HUES64 (cell line): ENCODE measurements at regions not wholly inside any gene's neighbourhood (a gene's known extent, or its start where the extent isn't known, plus 50 kb on each side); places are given as distances from the start of the nearest gene placed in this dataset.

ENCODE experiments used
- H3K27ac ChIP-seq: 2 replicates; pipeline ENCODE4 v1.7.0; 2013; ENCODE audit warnings: low read depth, low read length, inconsistent platforms
- H3K27me3 ChIP-seq: 2 replicates; pipeline ENCODE4 v1.6.1; 2013; ENCODE audit warnings: mild to moderate bottlenecking, low read length; ENCODE audit not compliant: insufficient read depth
- H3K36me3 ChIP-seq: 2 replicates; pipeline ENCODE4 v1.6.1; 2013; ENCODE audit warnings: mild to moderate bottlenecking, low read length; ENCODE audit not compliant: insufficient read depth
- H3K4me1 ChIP-seq: 2 replicates; pipeline ENCODE4 v1.6.1; 2013; ENCODE audit warnings: mild to moderate bottlenecking, low read length, moderate library complexity; ENCODE audit not compliant: insufficient read depth
- H3K4me3 ChIP-seq: 2 replicates; pipeline ENCODE4 v1.5.1; 2013; ENCODE audit warnings: mild to moderate bottlenecking, low read length, moderate library complexity
- H3K9ac ChIP-seq: 2 replicates; pipeline ENCODE4 v1.6.1; 2013; ENCODE audit warnings: mild to moderate bottlenecking, low read depth, low read length
- H3K9me3 ChIP-seq: 2 replicates; pipeline ENCODE4 v1.6.1; 2013; ENCODE audit warnings: low read depth, low read length; ENCODE audit not compliant: insufficient read depth
- WGBS: fragments of 150-250, 120-280 bp; methylation state at CpG from one replicate; pipeline ENCODE4 v1.1.7; 2013; ENCODE audit warnings: missing lambda C conversion rate; 5-methylcytosine and 5-hydroxymethylcytosine counted together

DNA sequence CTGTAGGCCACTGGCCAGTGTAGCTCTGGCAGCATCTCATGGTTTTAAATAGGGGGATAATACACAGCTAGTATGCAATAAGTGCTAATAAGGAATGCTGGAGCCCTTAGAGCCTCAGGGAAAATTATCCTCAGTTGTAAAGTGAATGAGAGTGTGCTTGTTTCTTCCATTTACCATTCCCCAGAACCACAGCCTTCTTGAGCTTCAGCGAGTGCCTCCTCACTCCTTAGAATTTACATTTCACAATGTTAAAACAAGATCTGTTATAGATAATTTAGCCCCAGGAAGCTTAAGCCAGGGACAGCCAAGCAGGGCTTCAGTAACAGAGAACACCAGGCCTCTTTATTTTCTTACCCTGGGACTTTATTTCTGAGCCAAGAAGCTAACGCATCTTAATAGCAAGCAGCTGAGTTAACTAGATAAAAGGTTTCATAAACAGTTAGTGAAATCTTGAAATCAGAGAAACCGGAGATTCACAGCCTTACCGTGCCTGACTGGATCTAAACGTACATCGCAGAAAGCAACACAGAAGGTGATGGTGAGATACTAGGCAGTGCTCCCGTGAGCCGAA is 535.2 kb downstream of the TDRD15 start:
- Histone ChIP-seq H3K27me3 (no peaks in the 10 kb centered on the region), H3K36me3 (no peaks in the 10 kb centered on the region), H3K9ac (no peak overlapping the region), H3K27ac (no peak overlapping the region), H3K9me3 (no peaks in the 10 kb centered on the region), H3K4me3 (no peak overlapping the region), H3K4me1 (peaks cover 9% of the 10 kb centered on the region)
- 95% methylated on average over 6 of the region's 8 CpGs for WGBS

DNA sequence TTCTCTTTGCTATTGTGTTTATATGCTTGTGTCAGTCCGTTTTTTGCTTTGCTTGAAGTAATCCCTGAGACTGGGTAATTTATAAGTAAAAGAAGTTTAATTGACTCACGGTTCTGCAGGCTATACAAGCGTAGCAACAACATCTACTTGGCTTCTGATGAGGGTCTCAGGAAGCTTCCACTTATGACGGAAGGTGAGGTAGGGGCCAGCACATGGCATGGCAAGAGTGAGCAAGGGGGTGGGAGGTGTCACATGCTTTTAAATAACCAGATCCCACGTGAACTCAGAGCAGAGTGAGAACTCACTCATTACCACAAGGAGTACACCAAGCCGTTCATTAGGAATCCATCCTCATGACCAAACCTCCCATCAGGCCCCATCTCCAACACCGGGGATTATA is 540.3 kb downstream of the TDRD15 start:
- H3K36me3 ChIP-seq, result no peaks in the 10 kb centered on the region
- no peaks in the 10 kb centered on the region for H3K27me3 ChIP-seq
- H3K27ac ChIP-seq, result no peak overlapping the region
- no peak overlapping the region for H3K4me3 ChIP-seq
- 96% methylated on average over 7 of the region's 7 CpGs for WGBS
- peaks cover 13% of the 10 kb centered on the region for H3K4me1 ChIP-seq
- H3K9me3 ChIP-seq, result no peaks in the 10 kb centered on the region
- H3K9ac ChIP-seq, result no peak overlapping the region

DNA sequence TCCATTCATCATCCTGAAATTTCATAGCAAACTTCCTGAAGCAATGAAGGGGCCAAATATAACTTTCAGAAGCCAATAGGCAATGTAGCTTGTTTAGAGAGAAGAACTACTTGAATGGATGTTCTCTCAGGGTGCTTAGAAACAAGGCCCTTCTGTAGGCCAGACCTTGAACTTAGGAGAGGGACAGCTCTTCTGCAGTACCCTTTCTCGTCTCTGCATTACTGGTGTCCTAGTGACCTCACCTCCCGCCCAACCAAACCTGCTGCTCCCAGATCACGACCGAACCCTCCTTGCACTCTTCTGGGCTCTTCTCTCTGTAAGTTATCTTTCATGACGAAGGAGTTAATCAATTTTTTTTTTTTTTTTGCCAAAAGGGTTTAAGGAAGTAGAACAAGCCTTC is 543.9 kb downstream of the TDRD15 start:
- H3K9me3 ChIP-seq, result no peaks in the 10 kb centered on the region
- H3K9ac ChIP-seq, result no peak overlapping the region
- no peaks in the 10 kb centered on the region for H3K36me3 ChIP-seq
- peaks cover 18% of the 10 kb centered on the region for H3K4me1 ChIP-seq
- no peak overlapping the region for H3K27ac ChIP-seq
- no peak overlapping the region for H3K4me3 ChIP-seq
- WGBS, result 95% methylated on average over 4 of the region's 5 CpGs
- H3K27me3 ChIP-seq, result no peaks in the 10 kb centered on the region

DNA sequence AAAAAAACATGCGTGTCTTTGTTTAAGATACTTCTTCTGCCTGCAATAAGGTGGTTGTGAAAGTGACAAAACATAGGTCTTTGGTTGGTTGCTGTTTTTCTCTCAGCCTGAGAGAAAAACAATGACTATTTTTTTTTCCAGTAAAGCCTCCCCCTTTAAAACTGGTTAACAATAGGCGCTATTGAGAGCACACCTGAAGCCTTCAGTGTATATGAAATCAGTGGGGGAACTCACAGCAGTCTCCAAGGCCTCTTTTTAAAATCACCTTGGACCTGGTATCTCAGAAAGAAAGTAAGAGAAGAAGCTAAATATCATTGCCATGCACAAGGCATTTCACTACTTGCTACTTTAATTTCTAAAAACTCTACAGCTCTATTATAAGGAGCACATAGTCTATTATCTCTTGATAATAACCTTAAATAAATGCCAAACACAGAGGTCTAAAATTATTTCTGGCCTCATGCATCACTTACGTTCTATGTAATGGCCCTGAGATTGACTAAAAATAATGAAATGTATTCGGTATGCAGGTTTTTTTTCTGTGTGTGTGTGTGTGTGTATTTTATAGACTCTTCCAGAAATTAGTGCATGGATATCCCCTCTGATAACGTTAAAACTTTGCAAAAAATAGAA is 544.4 kb downstream of the TDRD15 start:
- H3K36me3 ChIP-seq, result no peaks in the 10 kb centered on the region
- H3K27me3 ChIP-seq, result no peaks in the 10 kb centered on the region
- no peaks in the 10 kb centered on the region for H3K9me3 ChIP-seq
- no peak overlapping the region for H3K27ac ChIP-seq
- H3K4me3 ChIP-seq, result no peak overlapping the region
- no peak overlapping the region for H3K9ac ChIP-seq
- peaks cover 18% of the 10 kb centered on the region for H3K4me1 ChIP-seq
- 95% methylated on average over 3 of the region's 5 CpGs for WGBS

DNA sequence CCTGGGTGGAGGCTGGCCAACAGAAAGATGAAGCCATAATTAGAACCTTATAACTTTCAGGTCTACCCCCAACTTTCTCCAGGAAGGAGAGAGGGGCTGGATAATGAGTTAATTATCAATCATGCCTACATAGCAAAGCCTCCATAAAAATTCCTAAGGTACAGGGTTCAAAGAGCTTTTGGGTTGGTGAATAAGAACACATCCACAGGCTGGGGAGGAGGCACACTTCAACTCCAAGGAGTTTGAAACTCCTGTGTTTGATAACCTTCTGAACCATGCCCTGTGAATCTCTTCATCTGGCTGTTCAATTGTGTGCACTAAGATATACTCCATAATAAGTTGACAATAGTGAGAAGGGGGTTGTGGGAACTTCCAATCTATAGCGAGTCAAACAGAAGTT is 552.3 kb downstream of the TDRD15 start:
- WGBS, result 100% methylated on average over 1 of the region's 1 CpG
- no peak overlapping the region for H3K27ac ChIP-seq

DNA sequence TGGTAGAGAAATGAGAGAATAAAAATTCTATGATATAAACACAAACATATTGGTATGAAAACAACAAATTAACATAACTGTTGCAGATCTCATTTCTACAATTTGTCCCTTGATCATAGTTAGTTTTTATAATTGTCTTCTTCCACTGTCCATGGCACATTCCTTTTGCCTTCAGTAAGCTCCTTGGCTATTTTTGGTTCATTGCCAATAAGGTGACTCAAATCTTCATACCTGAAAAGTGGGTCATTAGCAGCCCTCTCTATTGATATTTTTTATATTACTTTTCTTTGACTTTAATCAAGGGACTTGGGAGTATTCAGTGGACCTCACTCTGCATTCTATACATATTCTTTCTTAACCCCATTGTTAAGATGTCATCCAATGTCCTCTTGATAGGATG is 552.9 kb downstream of the TDRD15 start:
- Histone ChIP-seq H3K36me3 (no peaks in the 10 kb centered on the region), H3K27me3 (no peaks in the 10 kb centered on the region), H3K9me3 (no peaks in the 10 kb centered on the region)

More for the DNA sequence above, 552.3 kb downstream of the TDRD15 start:
- Histone ChIP-seq H3K9me3 (no peaks in the 10 kb centered on the region), H3K27me3 (no peaks in the 10 kb centered on the region), H3K4me1 (no peaks in the 10 kb centered on the region), H3K9ac (no peak overlapping the region), H3K36me3 (no peaks in the 10 kb centered on the region), H3K4me3 (no peak overlapping the region)

DNA sequence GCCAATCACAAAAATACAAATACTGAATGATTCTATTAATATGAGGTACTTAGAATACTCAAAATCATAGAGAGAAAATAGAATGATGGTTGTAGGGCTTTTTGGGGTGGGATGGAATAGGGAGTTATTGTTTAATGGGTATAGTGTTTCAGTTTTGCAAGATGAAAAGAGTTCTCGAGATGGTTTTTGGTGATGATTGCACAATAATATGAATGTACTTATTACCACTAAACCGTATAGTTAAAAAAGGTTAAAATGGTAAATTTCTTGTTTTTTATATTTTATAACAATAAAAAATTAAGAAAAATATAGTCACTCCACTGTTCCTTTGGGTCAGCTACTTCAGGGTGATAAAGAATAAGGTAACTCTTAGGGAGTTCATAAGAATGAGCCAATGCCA is 560.1 kb downstream of the TDRD15 start:
- Histone ChIP-seq H3K36me3 (no peaks in the 10 kb centered on the region), H3K27ac (no peak overlapping the region), H3K9ac (no peak overlapping the region), H3K4me3 (no peak overlapping the region), H3K27me3 (no peaks in the 10 kb centered on the region), H3K9me3 (no peaks in the 10 kb centered on the region), H3K4me1 (no peaks in the 10 kb centered on the region)
- no CpG with 5 or more reads among the region's 2 CpGs for WGBS

More for the DNA sequence above, 552.9 kb downstream of the TDRD15 start:
- H3K4me3 ChIP-seq, result no peak overlapping the region
- H3K27ac ChIP-seq, result no peak overlapping the region
- H3K9ac ChIP-seq, result no peak overlapping the region
- no peaks in the 10 kb centered on the region for H3K4me1 ChIP-seq

DNA sequence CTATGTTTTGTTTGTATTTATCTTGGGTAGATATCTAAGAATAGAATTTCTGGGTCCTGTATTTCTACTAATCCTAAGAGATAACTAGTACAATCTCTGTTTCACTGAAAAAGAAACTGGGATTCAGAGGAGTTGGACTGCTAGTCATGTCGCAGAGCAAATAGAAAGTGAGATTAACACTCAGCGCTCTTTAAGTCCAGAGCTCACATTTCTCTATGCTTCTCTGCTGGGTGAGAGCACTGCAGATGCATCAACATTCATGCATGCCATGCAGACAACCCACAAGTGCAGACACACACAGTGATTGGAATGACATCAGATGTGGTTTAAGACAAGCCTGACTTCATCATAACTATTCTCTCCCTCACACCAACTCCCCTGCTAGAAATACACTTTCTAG is 563.8 kb downstream of the TDRD15 start:
- H3K9ac ChIP-seq, result no peak overlapping the region
- 97% methylated on average over 2 of the region's 2 CpGs for WGBS
- no peak overlapping the region for H3K27ac ChIP-seq
- no peaks in the 10 kb centered on the region for H3K4me1 ChIP-seq
- no peak overlapping the region for H3K4me3 ChIP-seq
- H3K9me3 ChIP-seq, result no peaks in the 10 kb centered on the region
- H3K36me3 ChIP-seq, result no peaks in the 10 kb centered on the region
- no peaks in the 10 kb centered on the region for H3K27me3 ChIP-seq

DNA sequence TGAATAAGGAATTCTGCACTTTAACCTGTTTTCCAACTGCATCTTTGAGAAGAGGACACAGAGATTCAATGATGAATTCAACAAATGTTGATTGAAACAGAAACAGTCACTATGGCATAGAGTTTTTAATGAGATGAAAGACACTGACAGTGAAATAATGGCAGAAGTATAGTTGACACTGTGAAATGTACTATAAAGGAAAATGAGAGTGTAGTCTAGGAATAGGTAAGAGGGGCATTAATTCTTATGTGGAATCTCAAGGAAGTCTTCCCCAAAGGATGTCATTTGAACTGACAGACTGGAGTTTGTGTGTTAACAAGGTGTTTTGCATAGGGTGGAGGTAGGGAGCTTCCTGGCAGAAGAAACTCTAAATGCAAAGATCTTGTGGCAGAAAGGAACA is 566.2 kb downstream of the TDRD15 start:
- Histone ChIP-seq H3K27me3 (no peaks in the 10 kb centered on the region), H3K9ac (no peak overlapping the region), H3K27ac (no peak overlapping the region), H3K9me3 (no peaks in the 10 kb centered on the region), H3K36me3 (no peaks in the 10 kb centered on the region), H3K4me3 (no peak overlapping the region), H3K4me1 (no peaks in the 10 kb centered on the region)

DNA sequence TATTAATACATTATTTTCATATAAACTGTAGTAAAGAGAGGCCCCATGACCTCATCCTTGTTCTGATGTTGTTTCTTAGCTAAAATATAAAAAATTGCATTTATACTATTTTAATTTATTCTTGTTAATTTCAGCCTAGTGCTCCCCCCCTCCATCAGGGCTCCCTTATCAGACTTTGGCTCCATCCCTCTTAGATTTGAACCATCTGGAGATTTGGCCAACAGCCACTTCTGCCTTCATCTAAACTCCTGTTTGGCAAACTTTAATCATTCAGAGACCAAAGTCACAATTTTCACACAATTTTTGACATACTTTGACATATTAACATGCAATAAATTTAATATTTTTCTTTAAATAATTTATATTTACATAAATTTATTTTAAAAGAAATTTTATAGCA is 569.3 kb downstream of the TDRD15 start:
- Histone ChIP-seq H3K4me1 (no peaks in the 10 kb centered on the region), H3K27me3 (no peaks in the 10 kb centered on the region), H3K9me3 (no peaks in the 10 kb centered on the region), H3K4me3 (no peak overlapping the region), H3K9ac (no peak overlapping the region), H3K27ac (no peak overlapping the region), H3K36me3 (no peaks in the 10 kb centered on the region)

DNA sequence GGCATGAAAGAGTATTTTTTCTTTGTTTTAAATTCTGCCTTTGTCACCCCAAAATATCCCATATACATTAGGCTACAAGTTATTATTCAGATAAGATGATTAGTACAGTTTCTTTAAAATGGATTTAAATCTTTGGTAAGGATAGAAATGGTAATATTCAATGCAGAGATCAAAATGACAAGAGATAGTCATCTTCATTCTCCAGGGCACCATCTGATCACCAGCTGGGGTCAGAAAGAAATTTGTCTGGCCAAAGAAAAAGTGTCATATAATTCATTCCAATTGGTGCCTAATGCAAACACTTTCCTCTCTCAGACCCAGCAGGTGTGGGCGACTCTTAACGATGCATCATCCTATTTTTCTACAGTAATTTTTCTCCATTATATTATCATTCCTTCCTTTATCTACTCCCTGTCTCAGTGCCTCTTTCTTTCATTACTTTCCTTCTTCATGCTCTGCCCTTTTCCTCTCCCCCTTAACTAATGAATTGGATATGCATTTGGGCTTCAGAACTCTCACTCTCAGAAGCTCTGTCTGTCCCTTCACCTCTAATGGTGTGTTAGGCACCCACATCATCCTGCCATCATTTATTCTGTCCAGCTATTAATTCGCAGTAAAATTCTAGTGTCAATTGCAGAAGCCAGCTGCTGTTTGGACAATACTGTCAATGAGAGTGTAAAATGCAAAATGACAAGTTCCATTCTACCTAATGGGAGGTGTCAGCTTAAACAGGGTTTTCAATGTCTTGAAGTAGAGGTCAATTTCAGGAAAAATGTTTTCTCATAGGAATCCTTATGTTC is 570.5 kb downstream of the TDRD15 start:
- H3K27ac ChIP-seq, result no peak overlapping the region
- H3K9me3 ChIP-seq, result no peaks in the 10 kb centered on the region
- H3K36me3 ChIP-seq, result no peaks in the 10 kb centered on the region
- H3K4me1 ChIP-seq, result no peaks in the 10 kb centered on the region
- no peak overlapping the region for H3K9ac ChIP-seq
- 90% methylated on average over 3 of the region's 3 CpGs for WGBS
- no peaks in the 10 kb centered on the region for H3K27me3 ChIP-seq
- H3K4me3 ChIP-seq, result no peak overlapping the region
